B cell (primary cell): ENCODE measurements at regions not wholly inside any gene's neighbourhood (a gene's known extent, or its start where the extent isn't known, plus 50 kb on each side); places are given as distances from the start of the nearest gene placed in this dataset.

Experiments
- ATAC-seq: fragments of 200-7000 bp; cut with Tn5 transposase; one replicate; pipeline ENCODE4 v1.10.0; 2021; ENCODE audit warnings: low read depth, mild to moderate bottlenecking, moderate number of reproducible peaks, moderate library complexity
- CTCF ChIA-PET: fragments of 350-600 bp; sonication (Branson Sonifier 250); formaldehyde crosslinking; loops from one replicate; lab custom pipeline; 2021; ENCODE audit warnings: antibody characterized with exemption, inconsistent platforms; lab: Charles Lee
- POLR2A ChIA-PET: fragments of 350-600 bp; sonication (Branson Sonifier 250); formaldehyde crosslinking; loops from one replicate; lab custom pipeline; 2021; ENCODE audit warnings: antibody characterized with exemption; lab: Charles Lee
- DNase-seq: peaks from one replicate; pipeline ENCODE4 v3.0.0; 2013
- H2AFZ ChIP-seq: 2 replicates; pipeline ENCODE4 v1.6.1; 2012; ENCODE audit warnings: mild to moderate bottlenecking, low read depth, low read length; ENCODE audit not compliant: insufficient read depth, poor library complexity, severe bottlenecking
- H3K27ac ChIP-seq, 2 donors: 1 replicate in 1 of 2; 2 replicates in 1 of 2; pipeline ENCODE4 v1.5.1; 2012 to 2013; ENCODE audit warnings: low read length in 2 of 2, mild to moderate bottlenecking in 2 of 2, moderate library complexity in 1 of 2
- H3K27me3 ChIP-seq, 4 experiments: fragments of 200-600 bp in 1 of 4; sonication (generic) in 1 of 4; replicated peaks in 1 of 4; 1 replicate in 2 of 4; 2 replicates in 2 of 4; pipeline versions ENCODE4 v1.6.1 to v1.7.0; 2013 to 2016; ENCODE audit warnings: low read length in 3 of 4, mild to moderate bottlenecking in 2 of 4, mixed read lengths in 1 of 4, moderate library complexity in 1 of 4; ENCODE audit not compliant: insufficient read depth in 4 of 4, control insufficient read depth in 3 of 4; ENCODE audit errors: control extremely low read depth in 1 of 4
- H3K36me3 ChIP-seq, 2 experiments: replicated peaks in 1 of 2; 1 replicate in 1 of 2; 2 replicates in 1 of 2; pipeline versions ENCODE4 v1.6.1 to v1.7.1; 2013; ENCODE audit warnings: low read length in 1 of 2; ENCODE audit not compliant: insufficient read depth in 2 of 2, control insufficient read depth in 1 of 2; ENCODE audit errors: control extremely low read depth in 1 of 2, extremely low read depth in 1 of 2
- H3K4me1 ChIP-seq, 2 donors: fragments of 200-600 bp in 1 of 2; sonication (generic) in 1 of 2; 1 replicate in 1 of 2; 2 replicates in 1 of 2; pipeline versions ENCODE4 v1.5.1 to v1.6.1; 2013 to 2017; ENCODE audit warnings: low read length in 2 of 2; ENCODE audit not compliant: control insufficient read depth in 2 of 2, insufficient read depth in 2 of 2
- H3K4me2 ChIP-seq: replicated peaks from 2 replicates; pipeline ENCODE3; 2012; ENCODE audit warnings: mild to moderate bottlenecking, low read depth, low read length; ENCODE audit not compliant: poor library complexity, severe bottlenecking
- H3K4me3 ChIP-seq, 5 experiments: fragments of 200-600 bp in 1 of 5; sonication (generic) in 1 of 5; 1 replicate in 3 of 5; 2 replicates in 2 of 5; pipeline versions ENCODE4 v1.5.1 to v1.7.0; 2011 to 2016; ENCODE audit warnings: low read length in 4 of 5, mild to moderate bottlenecking in 4 of 5, low read depth in 2 of 5, control low read depth in 1 of 5, moderate library complexity in 1 of 5; ENCODE audit not compliant: insufficient read depth in 1 of 5; ENCODE audit errors: control extremely low read depth in 1 of 5, extremely low read depth in 1 of 5
- H3K79me2 ChIP-seq: fragments of 200-600 bp; sonication (generic); one replicate; pipeline ENCODE4 v1.6.0; 2016; ENCODE audit warnings: low read length; ENCODE audit not compliant: control insufficient read depth, insufficient read depth
- H3K9ac ChIP-seq: fragments of 200-600 bp; sonication (generic); 2 replicates; pipeline ENCODE4 v1.6.1; 2017; ENCODE audit warnings: mild to moderate bottlenecking, low read length, moderate library complexity
- H3K9me3 ChIP-seq, 3 donors: one replicate each; pipeline versions ENCODE4 v1.6.1 to v1.7.1; 2013; ENCODE audit warnings: low read length in 2 of 3; ENCODE audit not compliant: control insufficient read depth in 2 of 3, insufficient read depth in 1 of 3; ENCODE audit errors: control extremely low read depth in 1 of 3
- H4K20me1 ChIP-seq: 2 replicates; pipeline ENCODE4 v1.6.0; 2012; ENCODE audit warnings: mild to moderate bottlenecking, low read length; ENCODE audit not compliant: insufficient read depth, control insufficient read depth, poor library complexity, severe bottlenecking
- H3K27ac Mint-ChIP-seq: one replicate; pipeline ENCODE4 v1.8.0; 2021; ENCODE audit warnings: mixed read lengths
- H3K27me3 Mint-ChIP-seq: one replicate; pipeline ENCODE4 v1.8.0; 2021; ENCODE audit warnings: mixed read lengths
- H3K4me1 Mint-ChIP-seq: one replicate; pipeline ENCODE4 v1.8.0; 2021; ENCODE audit warnings: mixed read lengths
- H3K4me3 Mint-ChIP-seq: one replicate; pipeline ENCODE4 v1.8.0; 2021; ENCODE audit warnings: mixed read lengths
- H3K9me3 Mint-ChIP-seq: one replicate; pipeline ENCODE4 v1.8.0; 2022; ENCODE audit warnings: mixed read lengths; ENCODE audit not compliant: insufficient read depth
- EZH2 ChIP-seq: IDR thresholded peaks from 2 replicates; pipeline ENCODE4 v1.6.1; 2012; ENCODE audit warnings: borderline replicate concordance, low read depth, mild to moderate bottlenecking, moderate library complexity, low read length; ENCODE audit not compliant: insufficient read depth, poor library complexity, severe bottlenecking
- WGBS: methylation state at CpG from one replicate; pipeline ENCODE4 v1.1.5; 2013; ENCODE audit warnings: missing lambda C conversion rate; ENCODE audit not compliant: insufficient coverage; 5-methylcytosine and 5-hydroxymethylcytosine counted together
- intact Hi-C: fragments of 100-400 bp; cut with micrococcal nuclease; formaldehyde crosslinking; loops from one replicate; pipeline ENCODE4 v1.10.0; 2022
- TF ChIP-seq, protein P1 (sequence below): fragments of 200-600 bp; IDR thresholded peaks from one replicate; pipeline ENCODE4 v1.8.0; 2022; ENCODE audit warnings: antibody characterized with exemption, mild to moderate bottlenecking

DNA sequence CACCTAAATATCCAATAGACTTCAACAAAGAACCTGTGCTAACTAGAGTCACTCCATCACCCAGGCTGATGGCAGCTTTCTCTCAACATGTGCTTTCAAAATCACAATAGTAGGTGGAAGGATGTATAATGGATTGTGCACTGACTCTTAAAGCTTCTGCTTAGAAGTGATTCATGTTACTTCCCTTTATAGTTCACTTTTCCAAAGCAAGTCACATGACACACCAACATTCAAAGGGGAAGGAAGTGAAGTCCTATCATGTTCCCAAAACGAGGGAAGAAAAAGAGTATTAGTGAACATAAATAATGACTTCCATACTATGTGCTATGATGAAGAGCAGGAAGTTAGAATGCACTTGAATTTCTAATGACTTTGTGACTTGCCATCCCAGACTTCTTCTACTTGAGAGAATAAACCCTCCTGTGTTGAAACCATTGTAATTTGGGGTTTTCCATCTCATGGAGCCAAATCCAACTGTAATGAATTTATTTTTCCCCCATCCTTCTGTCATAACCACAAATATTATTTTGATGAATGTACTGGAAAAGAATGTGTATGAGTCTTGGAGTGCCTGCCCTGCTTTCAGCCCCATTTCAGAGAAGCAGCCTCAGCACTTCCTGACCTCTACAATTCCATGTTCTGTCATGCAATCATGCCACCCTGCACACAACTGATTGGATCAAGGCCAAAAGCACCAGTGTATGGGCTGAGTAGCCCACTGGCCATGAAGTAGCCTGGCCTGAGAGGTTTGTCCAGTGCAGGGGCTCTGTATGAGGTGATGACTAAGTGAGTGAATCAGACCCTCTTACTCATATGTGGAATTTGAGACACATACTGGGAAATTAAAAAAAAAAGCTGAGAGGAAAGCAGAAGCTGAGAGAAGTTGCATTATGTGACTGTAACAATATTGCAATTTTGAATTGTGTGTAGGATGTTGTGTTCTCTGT, 525.9 kb upstream of the CLINT1 start:
- no CpG with 5 or more reads among the region's 1 CpG for WGBS
- ATAC-seq (no peak), DNase-seq (no peak)
- Histone ChIP-seq H3K4me2 (no peak overlapping the region), H3K4me3 (no peak overlapping the region), H3K27ac (no peak overlapping the region), H3K9me3 (peaks cover 0 to 9% (median 4%) of the 10 kb centered on the region in 3 donors), H4K20me1 (no peaks in the 10 kb centered on the region), H3K79me2 (no peaks in the 10 kb centered on the region), H3K36me3 (no peaks in the 10 kb centered on the region), H3K9ac (no peak overlapping the region), H3K27me3 (no peaks in the 10 kb centered on the region), H2AFZ (no peak overlapping the region), H3K4me1 (no peaks in the 10 kb centered on the region)
- CTCF ChIA-PET: no interaction called here
- TF ChIP-seq, protein P1, sequence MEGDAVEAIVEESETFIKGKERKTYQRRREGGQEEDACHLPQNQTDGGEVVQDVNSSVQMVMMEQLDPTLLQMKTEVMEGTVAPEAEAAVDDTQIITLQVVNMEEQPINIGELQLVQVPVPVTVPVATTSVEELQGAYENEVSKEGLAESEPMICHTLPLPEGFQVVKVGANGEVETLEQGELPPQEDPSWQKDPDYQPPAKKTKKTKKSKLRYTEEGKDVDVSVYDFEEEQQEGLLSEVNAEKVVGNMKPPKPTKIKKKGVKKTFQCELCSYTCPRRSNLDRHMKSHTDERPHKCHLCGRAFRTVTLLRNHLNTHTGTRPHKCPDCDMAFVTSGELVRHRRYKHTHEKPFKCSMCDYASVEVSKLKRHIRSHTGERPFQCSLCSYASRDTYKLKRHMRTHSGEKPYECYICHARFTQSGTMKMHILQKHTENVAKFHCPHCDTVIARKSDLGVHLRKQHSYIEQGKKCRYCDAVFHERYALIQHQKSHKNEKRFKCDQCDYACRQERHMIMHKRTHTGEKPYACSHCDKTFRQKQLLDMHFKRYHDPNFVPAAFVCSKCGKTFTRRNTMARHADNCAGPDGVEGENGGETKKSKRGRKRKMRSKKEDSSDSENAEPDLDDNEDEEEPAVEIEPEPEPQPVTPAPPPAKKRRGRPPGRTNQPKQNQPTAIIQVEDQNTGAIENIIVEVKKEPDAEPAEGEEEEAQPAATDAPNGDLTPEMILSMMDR: no peak
- POLR2A ChIA-PET: no interaction called here
- no peak overlapping the region for H3K4me3 Mint-ChIP-seq
- no peak overlapping the region for H3K27ac Mint-ChIP-seq
- peaks cover 17% of the 10 kb centered on the region for H3K9me3 Mint-ChIP-seq
- intact Hi-C loops: no loop called here
- H3K4me1 Mint-ChIP-seq: peaks cover 2% of the 10 kb centered on the region
- no peaks in the 10 kb centered on the region for H3K27me3 Mint-ChIP-seq

DNA sequence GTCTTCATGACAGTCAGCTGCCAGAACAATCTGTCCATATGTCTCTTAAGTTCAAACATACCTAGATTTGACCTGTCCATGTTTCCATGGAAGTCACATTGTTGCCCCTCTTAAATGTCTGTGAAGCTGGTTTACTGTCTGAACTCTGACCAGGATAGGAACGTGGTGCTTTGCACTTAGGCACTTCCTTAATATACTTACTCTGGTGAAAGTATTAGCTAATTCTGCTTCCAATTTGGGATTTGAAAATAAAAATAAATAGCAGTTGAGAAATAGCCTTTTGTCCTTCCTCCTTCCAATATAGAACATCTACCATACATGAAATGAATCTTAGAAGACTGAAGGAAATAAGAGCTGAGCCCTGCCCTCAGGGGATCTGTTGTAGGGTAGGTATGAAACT, 524.5 kb upstream of the CLINT1 start:
- ATAC-seq: no peak
- POLR2A ChIA-PET: no interaction called here
- H3K9me3 ChIP-seq: peaks cover 0 to 9% (median 4%) of the 10 kb centered on the region in 3 donors
- no CpG with 5 or more reads among the region's 1 CpG for WGBS
- H3K4me1 Mint-ChIP-seq: no peaks in the 10 kb centered on the region
- CTCF ChIA-PET: interaction anchor here (0.6 to 0.9 kb wide), 3 partner anchors 92 to 392 kb away, joined by 3 read pairs; no protein-coding TSS in a partner anchor
- H3K4me2 ChIP-seq: no peak overlapping the region
- no peaks in the 10 kb centered on the region for H3K79me2 ChIP-seq
- H4K20me1 ChIP-seq: no peaks in the 10 kb centered on the region
- no peak overlapping the region for H3K27ac Mint-ChIP-seq
- no peak overlapping the region for H3K27ac ChIP-seq
- no peak overlapping the region for H3K4me3 Mint-ChIP-seq
- peaks cover 17% of the 10 kb centered on the region for H3K9me3 Mint-ChIP-seq
- no peaks in the 10 kb centered on the region for H3K27me3 ChIP-seq
- H3K9ac ChIP-seq: no peak overlapping the region
- no peaks in the 10 kb centered on the region for H3K4me1 ChIP-seq
- H3K4me3 ChIP-seq: no peak overlapping the region
- H2AFZ ChIP-seq: no peak overlapping the region
- no peak for TF ChIP-seq EZH2
- TF ChIP-seq, protein P1: no peak
- no peak for DNase-seq
- H3K36me3 ChIP-seq: no peaks in the 10 kb centered on the region
- intact Hi-C loops: no loop called here
- H3K27me3 Mint-ChIP-seq: no peaks in the 10 kb centered on the region
